ENCODE measurements at regions not wholly inside any gene's neighbourhood (a gene's known extent, or its start where the extent isn't known, plus 50 kb on each side); places are given as distances from the start of the nearest gene placed in this dataset.

GRCh38 chr1:172980456-172980855, 70.3 kb downstream of the TNFSF18 start:
- Histone ChIP-seq H2BK15ac (ENCODE audit: low read depth, low read length) (no peak overlapping the region), H2BK5ac (ENCODE audit: low read depth, low read length, poor library complexity, severe bottlenecking) (peak overlapping the region; percentile 88), H3K79me1 (ENCODE audit: low read depth in 1 of 2, low read length in 2 of 2) (no peaks in the 10 kb centered on the region), H2AK5ac (ENCODE audit: low read depth, low read length) (no peak overlapping the region), H4K5ac (ENCODE audit: low read depth, low read length) (no peak overlapping the region), H3K27me3 (ENCODE audit: control insufficient read depth, insufficient read depth, low read length) (no peaks in the 10 kb centered on the region), H3K18ac (ENCODE audit: low read depth, low read length) (peak overlapping the region; percentile 89; the same call in 1 of the 2 replicates), H2AFZ (replicated peaks; ENCODE audit: low read length, poor library complexity) (no peak overlapping the region), H2BK120ac (ENCODE audit: low read depth, low read length) (peak overlapping the region; percentile 61; the same call in 1 of the 2 replicates), H3K4me2 (ENCODE audit: low read depth, low read length) (no peak overlapping the region), H3K9ac (ENCODE audit: low read depth, low read length) (no peak overlapping the region), H4K20me1 (ENCODE audit: insufficient read depth, low read length) (no peaks in the 10 kb centered on the region), H3K14ac (replicated peaks; ENCODE audit: low read depth, low read length) (0 out of 2 replicates have a peak overlapping the region, but pooled peaks have one; percentile 2), H3K4ac (ENCODE audit: low read depth, low read length) (peak overlapping the region; percentile 77; the same call in 1 of the 2 replicates), H2AK9ac (replicated peaks; ENCODE audit: low read depth, low read length, poor library complexity) (no peak overlapping the region), H3K4me3 (ENCODE audit: insufficient read depth, low read depth, low read length) (no peak overlapping the region), H4K91ac (ENCODE audit: insufficient read depth, low read depth, low read length) (no peak overlapping the region), H3K27ac (ENCODE audit: insufficient read depth, low read length) (no peak overlapping the region), H3K36me3 (ENCODE audit: control insufficient read depth, insufficient read depth, low read length) (no peaks in the 10 kb centered on the region), H3K9me1 (ENCODE audit: insufficient read depth, low read length) (no peaks in the 10 kb centered on the region), H3K23ac (ENCODE audit: low read depth, low read length) (no peak overlapping the region), H4K8ac (ENCODE audit: low read depth in 2 of 2, low read length in 2 of 2) (peak overlapping the region in 1 of 2 experiments; percentile 60; a peak in 1 of 4 replicates), H3K56ac (ENCODE audit: extremely low read depth, insufficient read depth, low read length) (no peak overlapping the region), H3K4me1 (ENCODE audit: control insufficient read depth, insufficient read depth, low read length) (peaks cover 7% of the 10 kb centered on the region; the same call in 1 of the 2 replicates), H2BK20ac (ENCODE audit: low read depth, low read length) (peak overlapping the region; percentile 79; the same call in 1 of the 2 replicates), H3K9me3 (ENCODE audit: control insufficient read depth, insufficient read depth, low read length) (no peaks in the 10 kb centered on the region)
- intact Hi-C loops (cut with micrococcal nuclease), result no loop called here
- peak; percentile 68 for ATAC-seq (ENCODE audit: low read depth)
- dilution Hi-C loops (cut with HindIII; ENCODE audit: low sequenced_read_pairs, unreplicated experiment), result no loop called here
- no TSS peak for BruUV-seq (replicated peaks)
- no peak for TF ChIP-seq BHLHE40 (IDR thresholded peaks at IDR 0.05; ENCODE audit: low read depth, low read length)
- no peak for TF ChIP-seq POLR2A (IDR thresholded peaks at IDR 0.05; ENCODE audit: low read depth, low read length)
- peak; percentile 66 for TF ChIP-seq MAFK (IDR thresholded peaks at IDR 0.05; ENCODE audit: low read depth, low read length)
- TF ChIP-seq RCOR1 (IDR thresholded peaks at IDR 0.05; ENCODE audit: insufficient replicate concordance, low read length), result no peak
- no peak for TF ChIP-seq RAD21 (IDR thresholded peaks at IDR 0.05; ENCODE audit: low read length)
- 0 out of 2 replicates have a peak, but pooled peaks have one; percentile 18 for TF ChIP-seq FOS (IDR thresholded peaks at IDR 0.05; ENCODE audit: low read depth, low read length)
- TF ChIP-seq USF2 (IDR thresholded peaks at IDR 0.05; ENCODE audit: low read depth, low read length), result no peak
- TF ChIP-seq CEBPB (IDR thresholded peaks at IDR 0.05; ENCODE audit: low read depth, low read length), result no peak
- TF ChIP-seq, protein P1, sequence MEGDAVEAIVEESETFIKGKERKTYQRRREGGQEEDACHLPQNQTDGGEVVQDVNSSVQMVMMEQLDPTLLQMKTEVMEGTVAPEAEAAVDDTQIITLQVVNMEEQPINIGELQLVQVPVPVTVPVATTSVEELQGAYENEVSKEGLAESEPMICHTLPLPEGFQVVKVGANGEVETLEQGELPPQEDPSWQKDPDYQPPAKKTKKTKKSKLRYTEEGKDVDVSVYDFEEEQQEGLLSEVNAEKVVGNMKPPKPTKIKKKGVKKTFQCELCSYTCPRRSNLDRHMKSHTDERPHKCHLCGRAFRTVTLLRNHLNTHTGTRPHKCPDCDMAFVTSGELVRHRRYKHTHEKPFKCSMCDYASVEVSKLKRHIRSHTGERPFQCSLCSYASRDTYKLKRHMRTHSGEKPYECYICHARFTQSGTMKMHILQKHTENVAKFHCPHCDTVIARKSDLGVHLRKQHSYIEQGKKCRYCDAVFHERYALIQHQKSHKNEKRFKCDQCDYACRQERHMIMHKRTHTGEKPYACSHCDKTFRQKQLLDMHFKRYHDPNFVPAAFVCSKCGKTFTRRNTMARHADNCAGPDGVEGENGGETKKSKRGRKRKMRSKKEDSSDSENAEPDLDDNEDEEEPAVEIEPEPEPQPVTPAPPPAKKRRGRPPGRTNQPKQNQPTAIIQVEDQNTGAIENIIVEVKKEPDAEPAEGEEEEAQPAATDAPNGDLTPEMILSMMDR (conservative IDR thresholded peaks at IDR 0.05; ENCODE audit: low read depth, low read length), result no peak
- peak; percentile 92 for TF ChIP-seq NFE2L2 (IDR thresholded peaks at IDR 0.05; ENCODE audit: low read depth, low read length)
- TF ChIP-seq RFX5 (IDR thresholded peaks at IDR 0.05; ENCODE audit: low read depth, low read length), result no peak
- no peak for TF ChIP-seq MXI1 (IDR thresholded peaks at IDR 0.05; ENCODE audit: borderline replicate concordance, low read depth, low read length)
- no CpG with 5 or more reads among the region's 2 CpGs for WGBS, 2 experiments (ENCODE audit: extremely low coverage in 2 of 2, insufficient read length in 1 of 2)
- ChIA-PET POLR2A (ENCODE audit: unreplicated experiment) (no interaction called here), CTCF (no interaction called here)
- in situ Hi-C loops (cut with MboI; ENCODE audit: low sequenced_read_pairs), result no loop called here
- peak; percentile 76 for DNase-seq

All from IMR-90 (cell line).